Pancreas (tissue), 10 donors: ENCODE measurements at regions not wholly inside any gene's neighbourhood (a gene's known extent, or its start where the extent isn't known, plus 50 kb on each side); places are given as distances from the start of the nearest gene placed in this dataset.
"Not testable (repeated sequence)": the region's sequence is repeated elsewhere in the genome, so short reads cannot be mapped to it uniquely, and the experiment has no call there.

Experiments used
- ATAC-seq, 4 donors: fragments of 200-7000 bp; cut with Tn5 transposase; one replicate each; pipeline versions ENCODE4 v1.8.0 to v1.9.1; 2020; ENCODE audit warnings: mild to moderate bottlenecking in 4 of 4, moderate library complexity in 4 of 4
- DNase-seq, 6 donors: peaks; one replicate each; pipeline ENCODE4 v3.0.0-alpha.2; 2020
- FAIRE-seq: peaks from 2 replicates; lab custom pipeline; 2012; peaks lifted over from hg19 to GRCh38; lab: Jason Lieb, UNC
- H3K27ac ChIP-seq, 4 donors: fragments of 200-600 bp; sonication (generic); 1 replicate in 3 of 4; 2 replicates in 1 of 4; pipeline versions ENCODE4 v1.5.0 to v1.8.0; 2020
- H3K27me3 ChIP-seq, 4 donors: fragments of 200-600 bp; one replicate each; pipeline ENCODE4 v1.8.0; 2021
- H3K36me3 ChIP-seq, 3 donors: fragments of 200-600 bp; sonication (generic) in 1 of 3; one replicate each; pipeline versions ENCODE4 v1.5.0 to v1.8.0; 2020 to 2021
- H3K4me1 ChIP-seq, 3 donors: fragments of 200-600 bp; one replicate each; pipeline ENCODE4 v1.8.0; 2021
- H3K4me3 ChIP-seq, 4 donors: fragments of 200-600 bp; sonication (generic) in 2 of 4; one replicate each; pipeline versions ENCODE4 v1.5.0 to v1.8.0; 2020 to 2021
- H3K9me3 ChIP-seq, 4 donors: fragments of 200-600 bp; one replicate each; pipeline ENCODE4 v1.8.0; 2021
- CTCF ChIP-seq, 4 donors: fragments of 200-600 bp; sonication (generic) in 3 of 4; IDR thresholded peaks; one replicate each; pipeline versions ENCODE4 v1.5.0 to v1.8.0; 2021; ENCODE audit warnings: antibody characterized with exemption in 4 of 4
- WGBS, 2 donors: extraction: QIAGEN DNeasy Blood & Tissue Kit; methylation state at CpG; one replicate each; pipeline ENCODE4 v1.1.7; 2013; 5-methylcytosine and 5-hydroxymethylcytosine counted together
- intact Hi-C, 3 donors: fragments of 100-400 bp; cut with DNase I; formaldehyde crosslinking; loops; one replicate each; pipeline versions ENCODE4 v1.11.1 to v1.14.2; 2022
- donor health status: healthy with polysubstance abuse.
- donor health status: DM: no; HTN: no; CAD: no; lungs with moderate emphysema.
- donor health status: DM: no; HTN: no; CAD: no.
- donor health status: control.
- donor health status: control.
- donor health status: Bipolar disorder and iron deficiency.
- donor health status: DM: yes; HTN: yes; CAD: no.
- donor health status: DM: no; HTN: no; CAD: no.
- donor health status: DM: no; HTN: no; CAD: no.
- donor health status: DM: yes; HTN: yes; CAD: no.

DNA sequence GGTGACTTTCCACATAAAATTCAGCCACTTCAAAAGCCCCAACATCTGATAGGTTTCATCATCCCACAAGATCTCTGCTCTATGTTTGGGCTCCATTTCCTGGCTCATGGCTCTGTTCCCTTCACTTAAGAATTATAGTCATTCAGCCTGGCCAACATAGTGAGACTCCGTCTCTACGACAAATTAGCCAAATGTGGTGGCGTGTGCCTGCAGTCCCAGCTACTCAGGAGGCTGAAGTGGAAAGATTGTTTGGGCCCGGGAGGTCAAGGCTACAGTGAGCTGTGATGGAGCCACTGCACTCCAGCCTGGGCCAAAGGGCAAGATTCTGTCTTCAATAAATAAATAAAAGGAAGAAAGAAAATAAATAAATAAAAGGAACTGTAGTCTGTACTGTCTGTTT is 57.9 kb upstream of the CTSV start:
- WGBS, 2 donors = 91 to 95% methylated on average over 4 of the region's 4 CpGs
- FAIRE-seq (no peak), DNase-seq (no peak), ATAC-seq (no peak)
- Histone ChIP-seq H3K4me1 (no peaks in the 10 kb centered on the region), H3K27me3 (no peaks in the 10 kb centered on the region), H3K36me3 (no peaks in the 10 kb centered on the region), H3K4me3 (no peak overlapping the region), H3K9me3 (no peaks in the 10 kb centered on the region), H3K27ac (no peak overlapping the region)
- intact Hi-C loops = no loop called here
- no peak for TF ChIP-seq CTCF (IDR thresholded peaks at IDR 0.05)

DNA sequence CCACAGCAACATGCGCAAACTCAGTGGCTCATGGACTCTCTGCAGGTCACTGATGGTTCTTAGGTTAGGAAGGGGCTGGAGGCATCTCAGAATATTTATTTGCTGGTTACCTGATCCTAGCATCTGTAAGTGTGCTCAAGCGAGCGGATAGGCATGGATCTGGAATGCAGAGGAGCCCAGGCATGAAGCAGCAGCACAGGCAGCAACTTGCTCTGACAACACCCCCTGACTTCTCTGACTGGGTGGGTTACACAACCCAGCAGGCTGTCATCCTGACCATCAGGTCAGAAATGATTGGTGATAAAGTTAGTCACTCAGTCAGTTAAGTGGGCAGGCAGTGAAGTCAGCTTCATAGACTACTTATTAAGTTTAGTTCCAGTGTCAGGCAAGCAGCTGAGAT is 50.4 kb upstream of the CTSV start:
- intact Hi-C loops, H3K27me3 ChIP-seq, H3K36me3 ChIP-seq, H3K4me3 ChIP-seq, ATAC-seq, H3K27ac ChIP-seq, H3K9me3 ChIP-seq, FAIRE-seq, DNase-seq, H3K4me1 ChIP-seq: not testable (repeated sequence)
- WGBS, 2 donors = 72 to 86% methylated on average over 3 of the region's 3 CpGs
